Heart right ventricle (tissue), 16 donors: ENCODE measurements at regions not wholly inside any gene's neighbourhood (a gene's known extent, or its start where the extent isn't known, plus 50 kb on each side); places are given as distances from the start of the nearest gene placed in this dataset.

Experiments
- ATAC-seq, 8 donors: fragments of 200-7000 bp; cut with Tn5 transposase; one replicate each; pipeline ENCODE4 v1.9.1; 2020; ENCODE audit warnings: mild to moderate bottlenecking in 8 of 8, moderate library complexity in 8 of 8, moderate number of reproducible peaks in 1 of 8
- DNase-seq, 2 donors: peaks; one replicate each; pipeline ENCODE4 v3.0.0-alpha.2; 2020
- H3K27ac ChIP-seq, 10 donors: fragments of 200-600 bp; sonication (generic) in 2 of 10; one replicate each; pipeline versions ENCODE4 v1.5.0 to v1.8.0; 2020 to 2022; ENCODE audit warnings: mild to moderate bottlenecking in 3 of 10
- H3K27me3 ChIP-seq, 7 donors: fragments of 200-600 bp; one replicate each; pipeline ENCODE4 v1.8.0; 2021 to 2022; ENCODE audit warnings: mild to moderate bottlenecking in 2 of 7
- H3K36me3 ChIP-seq, 9 donors: fragments of 200-600 bp; sonication (generic) in 1 of 9; one replicate each; pipeline versions ENCODE4 v1.5.0 to v1.8.0; 2020 to 2022; ENCODE audit warnings: mild to moderate bottlenecking in 2 of 9
- H3K4me1 ChIP-seq, 9 donors: fragments of 200-600 bp; sonication (generic) in 1 of 9; one replicate each; pipeline versions ENCODE4 v1.5.0 to v1.8.0; 2020 to 2022; ENCODE audit warnings: mild to moderate bottlenecking in 4 of 9
- H3K4me3 ChIP-seq, 10 donors: fragments of 200-600 bp; sonication (generic) in 2 of 10; one replicate each; pipeline versions ENCODE4 v1.5.0 to v1.8.0; 2020 to 2022; ENCODE audit warnings: mild to moderate bottlenecking in 7 of 10, moderate library complexity in 2 of 10
- H3K9me3 ChIP-seq, 11 donors: fragments of 200-600 bp in 10 of 11; sonication (generic) in 2 of 11; one replicate each; pipeline versions ENCODE4 v1.5.0 to v1.8.0; 2013 to 2022; ENCODE audit warnings: mild to moderate bottlenecking in 2 of 11, control low read depth in 1 of 11, moderate library complexity in 1 of 11
- WGBS, 2 donors: extraction: QIAGEN DNeasy Blood & Tissue Kit; methylation state at CpG; one replicate each; pipeline ENCODE4 v1.1.7; 2013; ENCODE audit warnings: inconsistent platforms in 1 of 2; 5-methylcytosine and 5-hydroxymethylcytosine counted together
- intact Hi-C, 10 donors: fragments of 100-400 bp; cut with DNase I; formaldehyde crosslinking; loops; one replicate each; pipeline versions ENCODE4 v1.11.1 to v1.14.2; 2022
- TF ChIP-seq, protein P1 (sequence below), 9 donors: fragments of 200-600 bp; sonication (generic) in 2 of 9; IDR thresholded peaks; one replicate each; pipeline versions ENCODE4 v1.5.0 to v1.8.0; 2021 to 2022; ENCODE audit warnings: antibody characterized with exemption in 9 of 9, mild to moderate bottlenecking in 5 of 9, moderate library complexity in 1 of 9
- donor health status: Arrhythmogenic right ventricular cardiomyopathy.
- donor health status: ischemic (EF 13 %, LVEDD 7.1; RV severe dilation, severe dysfunction).
- donor health status: healthy with polysubstance abuse.
- donor health status: DM: no; HTN: yes; CAD: no.
- donor health status: DM: no; HTN: no; CAD: no.
- donor health status: ischemic (EF 25% LVEDD 6.9; RV normal size, moderate dysfunction).
- donor health status: ischemic (EF 25% LVEDD 5.7; RV mildly dilated, moderate dysfunction).
- donor health status: healthy.
- donor health status: DM: yes; HTN: yes; CAD: no.
- donor health status: Ischemic cardiomyopathy.
- donor health status: ischemic (EF 35%, LVEDD 5.7; RV mildly dilated, moderate dysfunction).
- donor health status: nonischemic (EF 11% LVEDD 7.7; RV severe dilation, severe dysfunction).
- donor health status: DM: yes; HTN: yes; CAD: no.
- donor health status: PGD.
- donor health status: ischemic (EF 29% LVEDD 5.4; RV normal size, mild dysfunction).
- donor health status: nonischemic (EF 23%, LVEDD 6.1; RV moderate dilation, normal function).

- intact Hi-C loops = no loop called here
- Histone ChIP-seq H3K36me3 (no peaks in the 10 kb centered on the region), H3K9me3 (no peaks in the 10 kb centered on the region), H3K4me3 (no peak overlapping the region), H3K27me3 (peaks cover 0 to 15% (median 0%) of the 10 kb centered on the region in 7 donors), H3K4me1 (no peaks in the 10 kb centered on the region), H3K27ac (no peak overlapping the region)
- TF ChIP-seq, protein P1, sequence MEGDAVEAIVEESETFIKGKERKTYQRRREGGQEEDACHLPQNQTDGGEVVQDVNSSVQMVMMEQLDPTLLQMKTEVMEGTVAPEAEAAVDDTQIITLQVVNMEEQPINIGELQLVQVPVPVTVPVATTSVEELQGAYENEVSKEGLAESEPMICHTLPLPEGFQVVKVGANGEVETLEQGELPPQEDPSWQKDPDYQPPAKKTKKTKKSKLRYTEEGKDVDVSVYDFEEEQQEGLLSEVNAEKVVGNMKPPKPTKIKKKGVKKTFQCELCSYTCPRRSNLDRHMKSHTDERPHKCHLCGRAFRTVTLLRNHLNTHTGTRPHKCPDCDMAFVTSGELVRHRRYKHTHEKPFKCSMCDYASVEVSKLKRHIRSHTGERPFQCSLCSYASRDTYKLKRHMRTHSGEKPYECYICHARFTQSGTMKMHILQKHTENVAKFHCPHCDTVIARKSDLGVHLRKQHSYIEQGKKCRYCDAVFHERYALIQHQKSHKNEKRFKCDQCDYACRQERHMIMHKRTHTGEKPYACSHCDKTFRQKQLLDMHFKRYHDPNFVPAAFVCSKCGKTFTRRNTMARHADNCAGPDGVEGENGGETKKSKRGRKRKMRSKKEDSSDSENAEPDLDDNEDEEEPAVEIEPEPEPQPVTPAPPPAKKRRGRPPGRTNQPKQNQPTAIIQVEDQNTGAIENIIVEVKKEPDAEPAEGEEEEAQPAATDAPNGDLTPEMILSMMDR (IDR thresholded peaks at IDR 0.05) = no peak
- ATAC-seq = no peak
- 66 to 75% methylated on average over 1 of the region's 1 CpG for WGBS, 2 donors
- no peak for DNase-seq
Measured at GRCh38 chr18:47457614-47458013, 206.2 kb upstream of the SKOR2 start.

DNA sequence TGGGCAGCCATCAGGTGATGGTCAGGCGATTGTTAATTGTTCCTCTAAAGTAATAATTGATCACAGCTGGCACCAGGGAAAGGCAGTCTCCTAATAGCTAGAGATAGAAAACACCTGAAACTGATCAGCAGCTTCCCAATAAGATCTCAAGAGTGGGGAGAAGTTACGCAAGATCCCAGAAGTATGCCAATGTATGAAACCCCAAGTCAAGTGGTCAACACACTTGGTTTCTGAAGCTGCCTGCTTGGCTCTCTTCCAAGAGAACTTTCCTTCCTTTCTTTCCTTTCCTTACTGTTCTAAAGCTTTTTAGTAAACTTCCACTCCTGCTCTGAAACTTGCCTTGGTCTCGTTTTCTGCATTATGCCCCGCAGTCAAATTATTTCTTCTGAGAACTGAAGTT is 201.6 kb upstream of the SKOR2 start:
- no peaks in the 10 kb centered on the region for H3K4me1 ChIP-seq
- no peak overlapping the region for H3K27ac ChIP-seq
- H3K36me3 ChIP-seq = no peaks in the 10 kb centered on the region
- no peak overlapping the region for H3K4me3 ChIP-seq
- WGBS, 2 donors = 85 to 93% methylated on average over 4 of the region's 4 CpGs
- ATAC-seq = no peak
- no peak for DNase-seq
- TF ChIP-seq, protein P1 (IDR thresholded peaks at IDR 0.05) = no peak
- intact Hi-C loops = no loop called here
- H3K9me3 ChIP-seq = no peaks in the 10 kb centered on the region
- H3K27me3 ChIP-seq = peaks cover 0 to 15% (median 0%) of the 10 kb centered on the region in 7 donors

GRCh38 chr18:47448956-47449355 is 197.5 kb upstream of the SKOR2 start:
- H3K4me1 ChIP-seq = no peaks in the 10 kb centered on the region
- H3K9me3 ChIP-seq = peaks cover 0 to 11% (median 0%) of the 10 kb centered on the region in 11 donors
- TF ChIP-seq, protein P1 (IDR thresholded peaks at IDR 0.05) = no peak
- H3K27me3 ChIP-seq = no peaks in the 10 kb centered on the region
- WGBS, 2 donors = 91 to 92% methylated on average over 6 of the region's 6 CpGs
- ATAC-seq = no peak
- no peak overlapping the region for H3K27ac ChIP-seq
- DNase-seq = no peak
- H3K4me3 ChIP-seq = no peak overlapping the region
- H3K36me3 ChIP-seq = no peaks in the 10 kb centered on the region
- intact Hi-C loops = no loop called here

DNA sequence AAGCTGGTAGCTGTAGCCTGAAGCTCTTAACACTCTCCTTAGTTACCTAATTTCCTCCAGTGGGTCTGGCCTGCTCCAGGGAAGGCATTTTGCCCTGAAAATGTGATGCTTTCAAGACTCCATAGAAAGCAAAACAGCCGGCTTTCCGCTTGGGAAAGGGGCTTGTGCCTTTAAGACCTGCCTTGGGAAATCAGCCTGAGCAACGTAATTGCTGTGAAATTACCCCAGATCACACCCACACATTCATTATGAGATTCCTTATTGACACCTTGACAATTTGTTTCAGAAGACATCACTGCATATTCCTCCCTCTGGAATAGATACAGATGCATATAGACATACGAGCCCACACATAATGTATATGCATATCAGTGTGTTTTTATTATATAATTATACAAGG is 190.5 kb upstream of the SKOR2 start:
- WGBS, 2 donors = 70 to 74% methylated on average over 4 of the region's 4 CpGs
- H3K4me1 ChIP-seq = no peaks in the 10 kb centered on the region
- intact Hi-C loops = no loop called here
- H3K27me3 ChIP-seq = peaks cover 0 to 15% (median 5%) of the 10 kb centered on the region in 7 donors
- TF ChIP-seq, protein P1 (IDR thresholded peaks at IDR 0.05) = no peak
- H3K9me3 ChIP-seq = peaks cover 0 to 11% (median 0%) of the 10 kb centered on the region in 11 donors
- no peak overlapping the region for H3K27ac ChIP-seq
- ATAC-seq (no peak), DNase-seq (no peak)
- H3K36me3 ChIP-seq = no peaks in the 10 kb centered on the region
- H3K4me3 ChIP-seq = no peak overlapping the region
